Stimulated activated CD8-positive, alpha-beta memory T cell treated with anti-CD3 and anti-CD28 coated beads, Interleukin-4, amount 100 ng/mL, for 4 hours (primary cell): ENCODE measurements at regions not wholly inside any gene's neighbourhood (a gene's known extent, or its start where the extent isn't known, plus 50 kb on each side); places are given as distances from the start of the nearest gene placed in this dataset.
"Not testable (repeated sequence)": the region's sequence is repeated elsewhere in the genome, so short reads cannot be mapped to it uniquely, and the experiment has no call there.

Source experiments
- DNase-seq, 2 donors: peaks; one replicate each; pipeline ENCODE4 v3.0.0-alpha.2; 2020; ENCODE audit warnings: low read depth in 2 of 2, low spot score in 1 of 2

GRCh38 chr4:179195887-179196286 lies 1753.7 kb upstream of the AGA start:
- DNase-seq = no peak

GRCh38 chr4:179196511-179196910 lies 1754.3 kb upstream of the AGA start:
- no peak for DNase-seq

- DNase-seq = no peak
These were observed 1758.4 kb upstream of the AGA start for GRCh38 chr4:179200681-179201080.

- no peak for DNase-seq
These were observed 1783.4 kb upstream of the AGA start for GRCh38 chr4:179225594-179225993.

DNA sequence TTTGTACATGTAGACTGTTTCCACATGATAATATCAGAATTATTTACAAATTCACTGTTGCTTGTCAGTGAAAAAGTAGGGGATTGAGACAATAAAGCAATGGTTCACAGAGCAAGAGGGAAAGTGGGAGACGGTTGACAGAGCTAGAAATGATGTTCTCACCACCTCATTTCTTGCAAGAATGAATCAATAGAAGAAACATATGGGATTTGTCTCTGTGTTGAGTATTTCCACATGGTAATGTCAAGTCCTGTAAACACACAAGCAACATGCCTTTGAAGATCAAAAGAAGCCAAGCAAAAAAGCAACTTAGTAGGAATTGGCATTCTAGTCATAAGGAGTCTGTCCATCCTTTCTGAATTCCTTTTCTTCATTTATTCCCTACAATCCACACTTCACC lies 1806.6 kb upstream of the AGA start:
- no peak for DNase-seq

GRCh38 chr4:179268791-179269190 lies 1826.6 kb upstream of the AGA start:
- no peak for DNase-seq

DNA sequence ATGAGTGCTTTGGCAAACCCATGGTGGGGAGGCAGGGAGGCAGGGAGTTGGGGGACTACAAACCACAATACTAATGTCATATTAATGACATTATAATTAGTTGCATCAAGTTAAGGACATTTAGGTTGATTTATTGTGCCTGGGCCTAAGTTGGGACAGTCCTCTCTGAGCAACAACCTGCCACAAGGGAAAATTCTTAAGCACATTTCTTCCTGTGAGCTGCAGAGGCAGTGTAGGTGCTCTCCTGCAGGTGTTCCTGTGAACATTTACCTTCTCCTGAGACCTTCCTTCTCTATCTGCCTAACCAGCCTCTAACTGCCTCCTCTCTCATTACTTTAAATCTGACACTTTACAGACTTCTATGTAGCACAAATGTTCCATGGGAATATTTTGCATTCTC lies 1830.0 kb upstream of the AGA start:
- no peak for DNase-seq

- DNase-seq = no peak
These were observed 1836.4 kb upstream of the AGA start for GRCh38 chr4:179278647-179279046.

GRCh38 chr4:179285696-179286095 lies 1843.5 kb upstream of the AGA start:
- no peak for DNase-seq

- no peak for DNase-seq
These were observed 1849.4 kb upstream of the AGA start for GRCh38 chr4:179291657-179292056.

DNA sequence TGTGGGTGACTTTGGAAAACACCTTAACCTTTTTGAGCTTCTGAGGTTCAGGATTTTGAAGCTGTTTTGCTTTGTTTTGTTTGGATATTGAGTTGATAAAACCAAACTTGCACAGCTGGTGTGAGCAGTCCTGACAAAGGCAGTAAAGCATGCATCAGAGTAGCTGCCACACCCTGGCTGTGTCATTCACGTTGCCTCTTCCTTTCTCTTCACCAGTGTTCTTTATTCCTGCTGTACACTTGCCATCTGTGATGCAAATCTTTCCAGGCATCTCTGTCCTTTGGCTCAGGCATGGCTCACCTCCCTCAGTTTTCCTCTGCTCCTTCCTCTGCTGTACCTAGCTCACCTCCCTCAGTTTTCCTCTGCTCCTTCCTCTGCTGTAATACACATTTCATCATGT lies 1850.2 kb upstream of the AGA start:
- DNase-seq = no peak

- no peak for DNase-seq
These were observed 1865.3 kb upstream of the AGA start for GRCh38 chr4:179307297-179308136.

GRCh38 chr4:179313823-179314222 lies 1871.6 kb upstream of the AGA start:
- DNase-seq = no peak

- no peak for DNase-seq
These were observed 1882.9 kb upstream of the AGA start for GRCh38 chr4:179325181-179325580.

GRCh38 chr4:179328627-179329026 lies 1886.4 kb upstream of the AGA start:
- no peak for DNase-seq

DNA sequence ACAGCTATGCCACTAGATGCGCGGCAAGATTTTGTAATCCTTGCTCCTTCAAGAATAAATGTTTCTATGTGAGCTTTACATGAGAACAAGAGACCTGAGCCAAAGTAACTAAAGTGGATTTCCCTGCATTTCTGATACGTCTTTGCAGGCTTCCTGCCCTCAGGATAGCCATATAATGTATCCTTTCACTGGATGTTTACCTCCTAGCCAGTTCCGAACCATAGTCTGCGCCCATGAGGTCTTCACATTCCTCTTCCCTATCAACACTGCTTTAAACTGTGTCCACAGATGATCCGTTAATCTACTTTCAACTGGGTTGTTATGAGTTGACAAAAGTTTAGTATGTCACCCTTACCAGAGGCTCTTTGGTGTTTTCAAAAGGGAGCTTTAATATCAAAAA lies 1889.1 kb upstream of the AGA start:
- DNase-seq = no peak

DNA sequence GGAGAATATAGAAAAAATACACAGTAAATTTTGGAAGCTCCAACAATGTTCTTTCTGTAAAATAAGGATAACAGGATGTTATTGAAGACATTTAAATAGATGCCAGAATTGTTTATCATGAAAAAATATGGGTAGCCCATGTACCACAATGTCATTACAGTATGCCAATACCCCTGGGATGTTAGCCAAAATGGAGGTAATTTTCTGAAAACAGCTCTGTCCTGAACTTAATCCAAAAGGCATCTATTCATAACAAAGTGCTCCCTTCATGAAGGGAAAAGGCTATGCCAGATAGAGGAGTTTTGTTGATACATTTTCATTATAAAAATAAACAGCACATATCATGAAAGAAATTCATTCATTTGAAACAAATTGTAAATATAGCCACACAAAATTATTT lies 1902.6 kb upstream of the AGA start:
- DNase-seq = no peak

GRCh38 chr4:179352221-179352620 lies 1910.0 kb upstream of the AGA start:
- no peak for DNase-seq

GRCh38 chr4:179353786-179354185 lies 1911.5 kb upstream of the AGA start:
- DNase-seq = no peak

DNA sequence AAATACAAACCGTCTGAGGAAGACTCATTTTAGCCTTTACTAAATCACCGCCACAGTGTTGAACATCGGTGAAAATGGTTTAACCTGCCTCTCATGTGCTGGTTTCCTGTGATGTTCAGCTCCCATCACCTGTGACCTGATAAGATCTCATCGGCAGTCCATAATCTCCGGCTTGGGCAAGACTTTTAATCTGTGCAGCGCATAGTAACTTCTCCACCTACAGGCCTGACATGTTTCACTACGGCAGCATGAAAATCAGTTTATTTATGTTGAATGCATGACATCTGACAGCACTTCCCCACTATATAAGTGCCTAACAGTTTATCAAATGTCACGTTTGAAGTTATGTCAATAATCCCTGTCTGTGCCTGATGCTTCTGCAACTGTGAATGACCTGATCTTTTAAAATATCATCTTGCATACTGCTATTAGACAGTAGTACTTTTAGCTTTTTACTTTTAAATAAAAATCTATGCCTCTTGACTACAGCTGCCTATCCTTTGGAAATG lies 1919.8 kb upstream of the AGA start:
- no peak for DNase-seq

GRCh38 chr4:179365932-179366331 lies 1923.7 kb upstream of the AGA start:
- DNase-seq = not testable (repeated sequence)

DNA sequence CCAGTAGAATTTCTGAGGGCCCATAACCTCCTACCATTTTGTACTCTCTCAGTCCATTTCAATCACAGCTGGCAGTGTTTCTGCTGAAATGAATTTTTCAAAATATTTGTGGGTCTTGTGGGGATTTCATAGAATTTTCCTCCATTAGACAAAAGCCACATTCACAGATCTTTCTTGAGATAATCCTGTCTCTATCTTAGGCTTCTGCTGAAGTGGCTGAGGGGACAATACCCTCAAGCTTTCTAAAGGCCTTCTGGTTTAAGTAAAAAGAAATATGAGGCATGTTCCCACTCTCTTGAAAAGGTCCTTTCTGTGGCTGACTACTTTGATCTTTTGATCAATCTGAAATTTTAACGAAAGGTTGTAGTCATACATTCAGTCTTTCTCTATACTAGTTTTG lies 1930.0 kb upstream of the AGA start:
- no peak for DNase-seq

DNA sequence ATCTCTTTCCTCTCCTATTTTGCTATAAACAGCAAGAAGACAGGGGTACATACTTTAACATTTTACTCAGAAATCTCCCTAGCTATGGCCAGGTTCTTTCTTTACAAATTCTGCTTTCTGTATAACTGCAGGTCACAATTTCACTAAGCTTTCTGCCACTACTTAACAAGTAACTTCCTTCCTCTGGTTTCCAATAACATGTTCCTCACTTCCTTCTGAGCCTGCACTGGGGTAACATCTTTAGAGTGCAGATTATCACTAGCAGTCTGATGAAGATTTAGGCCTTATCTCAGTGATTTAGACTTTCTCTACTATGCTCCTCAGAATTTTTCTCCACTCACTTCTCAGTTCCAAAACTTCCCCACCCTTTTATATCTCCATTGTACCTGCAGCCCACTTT lies 1930.5 kb upstream of the AGA start:
- no peak for DNase-seq
